B cell (primary cell): ENCODE measurements at regions not wholly inside any gene's neighbourhood (a gene's known extent, or its start where the extent isn't known, plus 50 kb on each side); places are given as distances from the start of the nearest gene placed in this dataset.

Source experiments
- ATAC-seq: fragments of 200-7000 bp; cut with Tn5 transposase; one replicate; pipeline ENCODE4 v1.10.0; 2021; ENCODE audit warnings: low read depth, mild to moderate bottlenecking, moderate number of reproducible peaks, moderate library complexity
- CTCF ChIA-PET: fragments of 350-600 bp; sonication (Branson Sonifier 250); formaldehyde crosslinking; loops from one replicate; lab custom pipeline; 2021; ENCODE audit warnings: antibody characterized with exemption, inconsistent platforms; lab: Charles Lee
- POLR2A ChIA-PET: fragments of 350-600 bp; sonication (Branson Sonifier 250); formaldehyde crosslinking; loops from one replicate; lab custom pipeline; 2021; ENCODE audit warnings: antibody characterized with exemption; lab: Charles Lee
- DNase-seq: peaks from one replicate; pipeline ENCODE4 v3.0.0; 2013
- H2AFZ ChIP-seq: 2 replicates; pipeline ENCODE4 v1.6.1; 2012; ENCODE audit warnings: mild to moderate bottlenecking, low read depth, low read length; ENCODE audit not compliant: insufficient read depth, poor library complexity, severe bottlenecking
- H3K27ac ChIP-seq, 2 donors: 1 replicate in 1 of 2; 2 replicates in 1 of 2; pipeline ENCODE4 v1.5.1; 2012 to 2013; ENCODE audit warnings: low read length in 2 of 2, mild to moderate bottlenecking in 2 of 2, moderate library complexity in 1 of 2
- H3K27me3 ChIP-seq, 4 experiments: fragments of 200-600 bp in 1 of 4; sonication (generic) in 1 of 4; replicated peaks in 1 of 4; 1 replicate in 2 of 4; 2 replicates in 2 of 4; pipeline versions ENCODE4 v1.6.1 to v1.7.0; 2013 to 2016; ENCODE audit warnings: low read length in 3 of 4, mild to moderate bottlenecking in 2 of 4, mixed read lengths in 1 of 4, moderate library complexity in 1 of 4; ENCODE audit not compliant: insufficient read depth in 4 of 4, control insufficient read depth in 3 of 4; ENCODE audit errors: control extremely low read depth in 1 of 4
- H3K36me3 ChIP-seq, 2 experiments: replicated peaks in 1 of 2; 1 replicate in 1 of 2; 2 replicates in 1 of 2; pipeline versions ENCODE4 v1.6.1 to v1.7.1; 2013; ENCODE audit warnings: low read length in 1 of 2; ENCODE audit not compliant: insufficient read depth in 2 of 2, control insufficient read depth in 1 of 2; ENCODE audit errors: control extremely low read depth in 1 of 2, extremely low read depth in 1 of 2
- H3K4me1 ChIP-seq, 2 donors: fragments of 200-600 bp in 1 of 2; sonication (generic) in 1 of 2; 1 replicate in 1 of 2; 2 replicates in 1 of 2; pipeline versions ENCODE4 v1.5.1 to v1.6.1; 2013 to 2017; ENCODE audit warnings: low read length in 2 of 2; ENCODE audit not compliant: control insufficient read depth in 2 of 2, insufficient read depth in 2 of 2
- H3K4me2 ChIP-seq: replicated peaks from 2 replicates; pipeline ENCODE3; 2012; ENCODE audit warnings: mild to moderate bottlenecking, low read depth, low read length; ENCODE audit not compliant: poor library complexity, severe bottlenecking
- H3K4me3 ChIP-seq, 5 experiments: fragments of 200-600 bp in 1 of 5; sonication (generic) in 1 of 5; 1 replicate in 3 of 5; 2 replicates in 2 of 5; pipeline versions ENCODE4 v1.5.1 to v1.7.0; 2011 to 2016; ENCODE audit warnings: low read length in 4 of 5, mild to moderate bottlenecking in 4 of 5, low read depth in 2 of 5, control low read depth in 1 of 5, moderate library complexity in 1 of 5; ENCODE audit not compliant: insufficient read depth in 1 of 5; ENCODE audit errors: control extremely low read depth in 1 of 5, extremely low read depth in 1 of 5
- H3K79me2 ChIP-seq: fragments of 200-600 bp; sonication (generic); one replicate; pipeline ENCODE4 v1.6.0; 2016; ENCODE audit warnings: low read length; ENCODE audit not compliant: control insufficient read depth, insufficient read depth
- H3K9ac ChIP-seq: fragments of 200-600 bp; sonication (generic); 2 replicates; pipeline ENCODE4 v1.6.1; 2017; ENCODE audit warnings: mild to moderate bottlenecking, low read length, moderate library complexity
- H3K9me3 ChIP-seq, 3 donors: one replicate each; pipeline versions ENCODE4 v1.6.1 to v1.7.1; 2013; ENCODE audit warnings: low read length in 2 of 3; ENCODE audit not compliant: control insufficient read depth in 2 of 3, insufficient read depth in 1 of 3; ENCODE audit errors: control extremely low read depth in 1 of 3
- H4K20me1 ChIP-seq: 2 replicates; pipeline ENCODE4 v1.6.0; 2012; ENCODE audit warnings: mild to moderate bottlenecking, low read length; ENCODE audit not compliant: insufficient read depth, control insufficient read depth, poor library complexity, severe bottlenecking
- H3K27ac Mint-ChIP-seq: one replicate; pipeline ENCODE4 v1.8.0; 2021; ENCODE audit warnings: mixed read lengths
- H3K27me3 Mint-ChIP-seq: one replicate; pipeline ENCODE4 v1.8.0; 2021; ENCODE audit warnings: mixed read lengths
- H3K4me1 Mint-ChIP-seq: one replicate; pipeline ENCODE4 v1.8.0; 2021; ENCODE audit warnings: mixed read lengths
- H3K4me3 Mint-ChIP-seq: one replicate; pipeline ENCODE4 v1.8.0; 2021; ENCODE audit warnings: mixed read lengths
- H3K9me3 Mint-ChIP-seq: one replicate; pipeline ENCODE4 v1.8.0; 2022; ENCODE audit warnings: mixed read lengths; ENCODE audit not compliant: insufficient read depth
- CTCF ChIP-seq: fragments of 200-600 bp; IDR thresholded peaks from one replicate; pipeline ENCODE4 v1.8.0; 2022; ENCODE audit warnings: antibody characterized with exemption, mild to moderate bottlenecking
- EZH2 ChIP-seq: IDR thresholded peaks from 2 replicates; pipeline ENCODE4 v1.6.1; 2012; ENCODE audit warnings: borderline replicate concordance, low read depth, mild to moderate bottlenecking, moderate library complexity, low read length; ENCODE audit not compliant: insufficient read depth, poor library complexity, severe bottlenecking
- WGBS: methylation state at CpG from one replicate; pipeline ENCODE4 v1.1.5; 2013; ENCODE audit warnings: missing lambda C conversion rate; ENCODE audit not compliant: insufficient coverage; 5-methylcytosine and 5-hydroxymethylcytosine counted together
- intact Hi-C: fragments of 100-400 bp; cut with micrococcal nuclease; formaldehyde crosslinking; loops from one replicate; pipeline ENCODE4 v1.10.0; 2022

- Histone ChIP-seq H3K36me3 (no peaks in the 10 kb centered on the region), H3K27ac (no peak overlapping the region), H3K4me2 (no peak overlapping the region), H3K4me1 (no peaks in the 10 kb centered on the region), H3K79me2 (no peaks in the 10 kb centered on the region), H3K4me3 (no peak overlapping the region), H3K9me3 (no peaks in the 10 kb centered on the region), H3K9ac (no peak overlapping the region), H3K27me3 (no peaks in the 10 kb centered on the region), H4K20me1 (no peaks in the 10 kb centered on the region), H2AFZ (no peak overlapping the region)
- POLR2A ChIA-PET: no interaction called here
- ATAC-seq (no peak), DNase-seq (no peak)
- no peaks in the 10 kb centered on the region for H3K27me3 Mint-ChIP-seq
- H3K4me1 Mint-ChIP-seq: no peaks in the 10 kb centered on the region
- H3K4me3 Mint-ChIP-seq: no peak overlapping the region
- 100% methylated on average over 1 of the region's 2 CpGs for WGBS
- CTCF ChIA-PET: no interaction called here
- TF ChIP-seq EZH2 (no peak), CTCF (no peak)
- H3K27ac Mint-ChIP-seq: no peak overlapping the region
- intact Hi-C loops: no loop called here
- no peaks in the 10 kb centered on the region for H3K9me3 Mint-ChIP-seq
These were observed 49.9 kb upstream of the COL21A1 start for GRCh38 chr6:56297022-56297989.
